Cardiac fibroblast (primary cell): ENCODE measurements at regions not wholly inside any gene's neighbourhood (a gene's known extent, or its start where the extent isn't known, plus 50 kb on each side); places are given as distances from the start of the nearest gene placed in this dataset.

Experiments used
- DNase-seq, 2 donors: peaks; one replicate each; pipeline versions ENCODE4 v3.0.0 to v3.0.0-alpha.2; 2010; ENCODE audit warnings: low read depth in 2 of 2
- H3K4me3 ChIP-seq, 2 donors: replicated peaks in 1 of 2; 1 replicate in 1 of 2; 2 replicates in 1 of 2; pipeline ENCODE4 v1.5.1; 2011; ENCODE audit warnings: low read depth in 2 of 2, low read length in 2 of 2, mild to moderate bottlenecking in 2 of 2, moderate library complexity in 1 of 2
- CTCF ChIP-seq: IDR thresholded peaks from one replicate; pipeline ENCODE4 v1.5.1; 2011; ENCODE audit warnings: low read depth, mild to moderate bottlenecking, low read length, inconsistent platforms

- H3K4me3 ChIP-seq, result no peak overlapping the region
- DNase-seq, result no peak
- TF ChIP-seq CTCF, result no peak
Observed at GRCh38 chr6:144809969-144810368, 524.8 kb downstream of the UTRN start.

GRCh38 chr6:144811140-144811539 lies 526.0 kb downstream of the UTRN start:
- DNase-seq, result peak; percentile 15 to 41
- TF ChIP-seq CTCF, result no peak
- no peak overlapping the region for H3K4me3 ChIP-seq

GRCh38 chr6:144816936-144817335 lies 531.8 kb downstream of the UTRN start:
- no peak overlapping the region for H3K4me3 ChIP-seq
- DNase-seq, result no peak
- no peak for TF ChIP-seq CTCF

- no peak for TF ChIP-seq CTCF
- no peak overlapping the region for H3K4me3 ChIP-seq
- DNase-seq, result peak in 1 of 2 donors; percentile 9
Observed at GRCh38 chr6:144820270-144820669, 535.1 kb downstream of the UTRN start.

GRCh38 chr6:144823131-144823530 lies 538.0 kb downstream of the UTRN start:
- no peak for DNase-seq
- H3K4me3 ChIP-seq, result no peak overlapping the region
- TF ChIP-seq CTCF, result no peak

GRCh38 chr6:144824018-144824417 lies 538.9 kb downstream of the UTRN start:
- no peak for DNase-seq
- TF ChIP-seq CTCF, result no peak

GRCh38 chr6:144834426-144835038 lies 549.4 kb downstream of the UTRN start:
- no peak overlapping the region for H3K4me3 ChIP-seq
- no peak for DNase-seq
- TF ChIP-seq CTCF, result no peak

More at GRCh38 chr6:144824018-144824417, 538.9 kb downstream of the UTRN start:
- H3K4me3 ChIP-seq, result no peak overlapping the region
